ENCODE measurements at regions not wholly inside any gene's neighbourhood (a gene's known extent, or its start where the extent isn't known, plus 50 kb on each side); places are given as distances from the start of the nearest gene placed in this dataset.

DNA sequence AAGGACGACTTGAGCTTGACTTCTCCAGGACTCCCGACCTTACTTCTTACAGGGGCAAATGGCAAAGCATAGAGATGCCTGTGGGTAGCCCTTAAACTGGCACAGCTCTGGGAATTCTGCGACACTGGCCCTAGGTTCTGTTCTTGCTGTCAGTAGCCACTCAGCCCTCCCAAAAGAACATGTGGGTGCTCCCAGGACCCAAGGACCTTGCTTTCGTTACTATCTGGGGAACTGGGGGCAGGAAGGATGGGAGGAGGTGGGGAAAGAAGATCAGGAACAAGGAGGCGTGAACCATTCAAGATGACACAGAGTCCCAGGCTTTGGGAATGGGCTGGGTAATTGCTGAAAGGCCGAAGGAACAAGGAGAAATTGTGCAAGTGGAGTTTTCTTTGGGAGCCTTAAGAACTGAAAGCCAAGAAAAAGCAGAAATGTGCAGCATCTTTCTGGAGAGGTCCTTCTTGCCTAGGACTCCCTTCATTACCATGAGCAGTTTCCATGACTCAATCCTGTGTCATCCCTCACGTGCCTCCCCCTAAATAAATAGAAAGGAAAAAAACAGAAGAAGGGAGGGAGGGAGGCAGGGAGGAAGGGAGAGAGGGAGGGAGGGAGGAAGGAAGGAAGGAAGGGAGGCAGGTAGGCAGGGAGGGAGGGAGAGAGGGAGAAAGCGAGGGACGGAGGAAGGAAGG is 284.6 kb upstream of the FOXQ1 start:
- TF ChIP-seq, protein P1, sequence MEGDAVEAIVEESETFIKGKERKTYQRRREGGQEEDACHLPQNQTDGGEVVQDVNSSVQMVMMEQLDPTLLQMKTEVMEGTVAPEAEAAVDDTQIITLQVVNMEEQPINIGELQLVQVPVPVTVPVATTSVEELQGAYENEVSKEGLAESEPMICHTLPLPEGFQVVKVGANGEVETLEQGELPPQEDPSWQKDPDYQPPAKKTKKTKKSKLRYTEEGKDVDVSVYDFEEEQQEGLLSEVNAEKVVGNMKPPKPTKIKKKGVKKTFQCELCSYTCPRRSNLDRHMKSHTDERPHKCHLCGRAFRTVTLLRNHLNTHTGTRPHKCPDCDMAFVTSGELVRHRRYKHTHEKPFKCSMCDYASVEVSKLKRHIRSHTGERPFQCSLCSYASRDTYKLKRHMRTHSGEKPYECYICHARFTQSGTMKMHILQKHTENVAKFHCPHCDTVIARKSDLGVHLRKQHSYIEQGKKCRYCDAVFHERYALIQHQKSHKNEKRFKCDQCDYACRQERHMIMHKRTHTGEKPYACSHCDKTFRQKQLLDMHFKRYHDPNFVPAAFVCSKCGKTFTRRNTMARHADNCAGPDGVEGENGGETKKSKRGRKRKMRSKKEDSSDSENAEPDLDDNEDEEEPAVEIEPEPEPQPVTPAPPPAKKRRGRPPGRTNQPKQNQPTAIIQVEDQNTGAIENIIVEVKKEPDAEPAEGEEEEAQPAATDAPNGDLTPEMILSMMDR (IDR thresholded peaks at IDR 0.05; ENCODE audit: low read depth, low read length): no peak
- DNase-seq (ENCODE audit: extremely low read depth, low read depth): peak; percentile 38

DNA sequence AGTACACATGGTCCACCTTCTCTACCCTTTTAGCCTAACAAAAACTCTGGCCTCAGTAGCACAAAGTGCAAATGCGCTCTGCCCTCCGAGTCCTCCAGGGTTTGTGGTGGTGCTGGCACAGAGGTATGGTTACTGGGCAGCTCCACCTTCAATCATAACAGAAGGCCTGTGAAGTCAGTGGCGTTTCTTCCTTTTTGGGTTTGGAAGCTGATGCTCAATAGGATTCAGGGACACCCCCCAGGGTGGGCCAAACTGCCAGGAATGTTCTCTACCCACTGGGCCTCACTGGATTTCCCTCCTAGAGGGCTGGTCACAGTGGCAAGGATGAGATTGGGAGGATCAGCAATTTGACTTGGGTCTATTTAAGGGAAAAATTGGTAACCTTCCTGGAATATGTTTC is 286.1 kb upstream of the FOXQ1 start:
- no peak for DNase-seq (ENCODE audit: extremely low read depth, low read depth)

DNA sequence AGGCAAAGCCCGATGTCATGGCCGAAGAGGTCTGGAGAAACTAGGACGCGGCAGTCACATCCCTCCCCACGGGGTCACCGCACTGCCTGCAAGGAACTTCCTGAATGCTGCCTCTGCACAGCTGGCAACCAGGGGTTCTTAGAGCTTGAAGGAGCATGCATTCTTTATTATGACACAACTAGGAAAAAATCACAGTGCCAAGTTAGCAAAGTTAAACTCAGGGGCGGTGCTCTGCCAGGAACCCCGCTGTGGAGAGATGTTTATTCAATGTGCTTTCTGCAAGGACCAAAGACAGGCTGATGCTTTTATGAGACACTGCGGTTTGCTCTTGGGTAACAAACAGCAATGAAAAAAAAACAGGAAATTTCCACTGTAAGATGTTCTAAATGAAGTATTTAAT is 287.3 kb upstream of the FOXQ1 start:
- DNase-seq (ENCODE audit: extremely low read depth, low read depth): peak; percentile 87
- TF ChIP-seq, protein P1 (IDR thresholded peaks at IDR 0.05; ENCODE audit: low read depth, low read length): no peak

More for the DNA sequence above, 286.1 kb upstream of the FOXQ1 start:
- TF ChIP-seq, protein P1 (IDR thresholded peaks at IDR 0.05; ENCODE audit: low read depth, low read length): no peak

DNA sequence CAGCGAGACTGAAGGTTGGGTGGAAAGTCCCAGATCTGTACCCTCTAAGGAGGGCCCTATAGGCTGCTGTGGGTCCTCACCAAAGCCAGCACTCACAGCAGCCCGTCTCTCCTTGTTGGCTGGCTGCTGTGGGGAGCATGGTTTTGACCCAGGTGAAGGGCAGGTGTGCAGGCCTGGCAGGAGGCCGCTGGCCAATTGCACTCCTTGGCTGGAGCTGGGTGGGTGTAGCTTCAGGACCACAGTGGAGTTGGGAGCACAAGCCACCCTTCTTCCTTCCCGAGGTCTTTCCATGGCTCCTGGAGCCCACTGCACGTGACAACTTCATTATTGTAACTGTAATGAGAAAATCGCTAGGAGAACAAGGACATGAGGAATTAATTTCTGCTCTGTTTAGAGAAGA is 287.7 kb upstream of the FOXQ1 start:
- TF ChIP-seq, protein P1 (IDR thresholded peaks at IDR 0.05; ENCODE audit: low read depth, low read length): no peak
- DNase-seq (ENCODE audit: extremely low read depth, low read depth): no peak

DNA sequence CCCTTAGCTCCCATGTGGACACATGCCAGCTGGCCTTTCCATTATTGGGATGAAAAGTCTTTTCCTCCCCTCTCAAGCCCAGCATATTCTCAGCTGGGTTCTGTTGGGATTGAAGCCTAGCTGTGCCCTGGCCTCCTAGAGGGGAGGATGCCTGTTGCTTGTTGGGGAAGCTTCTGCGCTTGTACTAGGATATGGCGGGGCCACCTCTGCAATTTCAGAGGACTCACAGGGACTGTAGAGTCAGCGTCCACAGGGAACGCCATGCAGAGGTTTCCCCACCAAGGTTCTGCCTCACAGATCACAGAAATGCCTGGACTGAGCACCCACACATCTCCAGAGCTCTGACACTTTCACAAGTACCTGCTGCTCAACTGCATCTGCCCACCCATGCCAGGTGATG is 288.7 kb upstream of the FOXQ1 start:
- TF ChIP-seq, protein P1 (IDR thresholded peaks at IDR 0.05; ENCODE audit: low read depth, low read length): no peak
- no peak for DNase-seq (ENCODE audit: extremely low read depth, low read depth)

DNA sequence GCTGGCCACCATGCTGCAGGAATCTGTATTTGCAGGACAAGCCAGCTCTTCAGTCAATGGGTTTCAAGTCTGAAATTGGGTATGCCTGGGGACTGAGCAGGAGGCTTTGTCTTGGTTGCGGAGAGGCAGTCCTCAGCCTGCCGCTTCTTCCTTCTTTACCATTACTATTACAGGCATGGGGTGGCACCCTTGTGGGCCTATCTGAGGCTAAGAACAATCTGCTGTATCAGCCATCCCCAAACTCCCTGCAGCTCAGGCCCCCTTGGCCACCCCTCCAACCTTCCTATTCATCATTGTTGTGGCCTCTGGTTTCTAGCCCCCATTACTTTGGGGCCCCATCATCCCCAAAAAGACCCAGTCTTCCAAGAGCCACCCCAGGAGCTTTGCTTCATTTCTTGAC is 289.2 kb upstream of the FOXQ1 start:
- TF ChIP-seq, protein P1 (IDR thresholded peaks at IDR 0.05; ENCODE audit: low read depth, low read length): no peak
- DNase-seq (ENCODE audit: extremely low read depth, low read depth): no peak

DNA sequence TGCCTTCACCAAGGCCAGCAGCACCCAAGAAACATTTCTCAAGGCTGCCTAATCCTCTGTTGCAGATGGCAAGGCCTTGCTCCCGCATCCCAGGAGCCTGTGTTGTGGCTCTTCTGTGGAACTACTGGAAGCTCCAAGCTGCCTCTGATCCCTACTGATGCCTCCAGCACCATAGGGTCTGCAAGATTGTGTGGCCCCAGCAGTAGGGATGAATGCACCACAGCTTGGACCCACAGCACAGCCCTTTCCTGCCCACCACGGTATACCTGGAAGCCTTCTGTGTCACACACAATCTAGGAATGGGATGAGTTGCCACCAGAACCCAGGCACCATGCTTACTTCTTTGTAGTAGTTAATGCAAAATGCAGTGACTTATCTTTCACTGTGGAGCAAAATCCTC is 291.1 kb upstream of the FOXQ1 start:
- no peak for DNase-seq (ENCODE audit: extremely low read depth, low read depth)
- TF ChIP-seq, protein P1 (IDR thresholded peaks at IDR 0.05; ENCODE audit: low read depth, low read length): no peak
